ENCODE measurements at regions not wholly inside any gene's neighbourhood (a gene's known extent, or its start where the extent isn't known, plus 50 kb on each side); places are given as distances from the start of the nearest gene placed in this dataset.

DNA sequence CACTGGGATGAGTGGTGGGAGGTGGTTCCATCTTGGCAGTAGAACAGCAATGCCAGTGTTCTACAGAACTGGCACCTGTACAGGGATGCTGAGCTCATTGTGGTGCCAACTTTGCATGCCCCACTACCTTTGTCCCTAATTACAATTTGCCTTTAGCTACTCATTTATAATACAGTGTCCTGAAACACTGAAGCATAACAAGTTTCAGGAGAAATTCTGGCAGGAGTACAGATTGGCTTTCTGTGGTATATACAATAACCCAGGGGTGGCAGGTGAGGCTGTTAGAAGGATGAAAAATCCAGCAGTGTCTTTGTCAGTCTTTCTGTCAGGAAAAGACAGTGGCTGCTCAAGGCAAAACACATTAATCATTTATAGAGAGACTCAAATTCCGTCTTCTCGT, 240.3 kb downstream of the FAM76B start:
- DNase-seq (ENCODE audit: low read depth in 2 of 2), result no peak

GRCh38 chr11:95548416-95548815, 241.2 kb downstream of the FAM76B start:
- DNase-seq (ENCODE audit: low read depth in 2 of 2), result no peak

- DNase-seq (ENCODE audit: low read depth in 2 of 2), result no peak
Observed at GRCh38 chr11:95547976-95548375, 241.6 kb downstream of the FAM76B start.

DNA sequence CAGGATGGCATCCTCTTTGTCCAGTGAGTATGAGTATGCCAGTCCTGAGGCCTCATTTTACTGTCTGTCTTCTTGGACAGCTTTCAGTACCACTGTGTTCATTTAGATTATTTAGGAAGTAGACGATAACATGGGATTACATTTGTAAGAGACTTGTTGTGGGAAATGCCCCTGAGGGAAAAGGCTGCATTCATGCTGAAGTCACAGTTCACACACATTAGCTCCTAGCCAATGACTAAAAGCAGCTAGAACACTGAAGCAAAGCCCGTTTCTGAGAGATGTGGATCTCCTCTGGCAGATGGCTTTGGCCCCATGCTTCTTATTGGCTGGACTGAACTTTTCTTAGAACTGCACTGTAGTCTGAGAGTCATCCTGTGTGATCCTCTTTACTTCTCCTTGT, 242.4 kb downstream of the FAM76B start:
- no peak for DNase-seq (ENCODE audit: low read depth in 2 of 2)

- no peak for DNase-seq (ENCODE audit: low read depth in 2 of 2)
Observed at GRCh38 chr11:95545116-95545875, 244.3 kb downstream of the FAM76B start.

- DNase-seq (ENCODE audit: low read depth in 2 of 2), result no peak
Observed at GRCh38 chr11:95544095-95544856, 245.3 kb downstream of the FAM76B start.

DNA sequence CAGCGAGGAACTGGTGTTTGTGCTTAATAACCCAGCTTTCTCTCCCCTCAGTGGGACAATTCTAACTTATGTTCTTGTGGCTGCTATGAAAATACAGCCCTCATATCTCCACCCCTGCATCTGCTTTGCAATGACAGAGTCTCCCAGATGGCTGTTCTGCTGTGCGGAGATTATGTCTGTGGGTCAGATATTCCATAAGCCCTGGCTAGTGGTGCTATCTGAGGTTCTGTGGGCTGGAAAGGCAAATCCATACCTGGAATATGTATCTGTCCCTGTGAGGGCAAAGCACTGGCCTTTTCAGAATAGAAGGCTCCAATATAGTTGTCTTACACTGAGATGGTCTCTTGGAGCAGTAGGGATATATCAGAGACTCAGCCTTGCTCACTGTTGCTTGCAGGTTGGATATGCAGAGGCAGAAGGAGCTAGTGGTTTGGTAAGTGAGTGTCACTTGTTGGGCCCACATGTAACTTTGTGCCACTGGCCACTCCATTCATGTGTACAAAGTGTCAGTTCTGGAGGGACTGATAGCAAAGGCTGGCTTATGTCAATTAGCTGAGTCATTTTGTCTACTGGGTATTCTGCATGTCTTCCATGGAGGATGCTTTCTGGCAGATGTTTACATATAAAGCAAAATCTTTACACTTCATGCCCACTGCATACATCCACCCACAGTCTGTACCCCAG, 246.6 kb downstream of the FAM76B start:
- no peak for DNase-seq (ENCODE audit: low read depth in 2 of 2)

DNA sequence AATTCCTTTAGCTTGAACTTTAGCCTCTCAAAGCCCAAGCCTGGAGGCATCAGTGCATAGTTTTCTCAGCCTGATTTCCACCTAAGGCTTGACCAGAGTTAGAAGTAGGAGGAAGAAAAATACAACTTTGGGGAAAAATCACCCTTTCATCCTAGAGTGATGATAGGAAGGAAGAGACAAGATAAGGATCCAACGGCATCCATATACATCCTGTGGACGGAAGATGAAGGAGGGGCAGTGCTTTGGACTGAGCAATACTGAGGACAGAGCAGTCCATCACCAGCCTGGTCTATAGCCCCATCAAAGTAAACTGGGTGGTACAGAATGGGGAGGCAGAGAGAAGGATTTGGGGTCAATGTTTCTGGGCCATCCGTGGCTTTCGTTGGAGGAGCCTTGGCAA, 247.9 kb downstream of the FAM76B start:
- DNase-seq (ENCODE audit: low read depth in 2 of 2), result no peak

GRCh38 chr11:95536047-95536690, 253.4 kb downstream of the FAM76B start:
- no peak for DNase-seq (ENCODE audit: low read depth in 2 of 2)

DNA sequence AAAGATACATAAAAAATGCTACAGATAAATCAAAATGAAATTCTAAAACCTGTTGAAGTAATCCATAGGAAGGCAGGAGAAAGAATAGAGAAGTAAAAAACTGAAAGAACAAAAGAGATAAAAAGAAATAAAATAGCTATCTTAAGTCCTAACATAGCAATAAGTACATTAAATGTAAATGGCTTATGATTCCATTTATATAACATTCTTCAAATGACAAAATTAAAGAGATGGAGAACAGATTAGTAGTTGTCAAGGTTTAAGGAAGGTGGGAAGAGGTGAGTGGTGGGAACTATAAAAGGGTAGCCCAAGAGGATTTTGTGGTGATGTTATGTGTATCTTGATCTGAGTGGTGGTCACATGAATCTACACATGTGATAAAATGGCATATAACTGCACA, 254.8 kb downstream of the FAM76B start:
- no peak for DNase-seq (ENCODE audit: low read depth in 2 of 2)

GRCh38 chr11:95534226-95534625, 255.4 kb downstream of the FAM76B start:
- no peak for DNase-seq (ENCODE audit: low read depth in 2 of 2)

DNA sequence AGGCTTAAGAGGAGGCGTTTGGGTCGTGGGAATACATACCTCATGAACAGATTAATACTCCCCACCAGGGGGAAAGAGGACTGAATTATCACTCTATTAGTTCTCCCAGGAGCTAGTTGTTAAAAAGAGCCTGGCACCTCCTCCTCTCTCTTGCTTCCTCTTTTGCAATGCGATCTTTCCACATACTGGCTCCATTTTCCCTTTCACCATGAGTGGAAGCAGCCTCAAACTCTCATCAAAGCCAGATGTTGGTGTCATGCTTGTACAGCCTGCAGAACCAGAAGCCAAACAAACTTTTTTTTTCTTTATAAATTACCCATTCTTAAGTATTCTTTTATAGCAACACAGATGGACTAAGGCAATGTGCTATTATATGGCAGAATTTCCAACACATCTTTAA, 258.5 kb downstream of the FAM76B start:
- DNase-seq (ENCODE audit: low read depth in 2 of 2), result no peak

- no peak for DNase-seq (ENCODE audit: low read depth in 2 of 2)
Observed at GRCh38 chr11:95524314-95525036, 265.1 kb downstream of the FAM76B start.

DNA sequence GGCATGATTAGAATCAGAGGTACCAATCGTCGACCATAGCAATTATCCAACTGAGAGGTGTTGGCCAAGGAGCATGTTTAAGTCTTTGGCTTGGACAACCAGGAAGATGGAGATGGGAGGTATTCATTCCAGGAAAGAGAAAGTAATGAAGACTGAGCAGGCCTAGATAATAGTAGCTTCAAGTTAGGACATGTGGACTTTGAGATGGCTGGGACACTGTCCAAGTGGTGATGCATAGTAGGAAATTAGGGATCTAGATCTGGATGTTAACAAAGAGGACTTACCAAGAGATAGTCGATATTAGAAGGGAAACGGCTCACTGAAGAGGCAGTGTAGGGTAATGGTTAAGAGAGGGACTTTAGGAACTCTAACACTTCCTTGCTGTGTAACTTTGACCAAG, 266.7 kb downstream of the FAM76B start:
- no peak for DNase-seq (ENCODE audit: low read depth in 2 of 2)

DNA sequence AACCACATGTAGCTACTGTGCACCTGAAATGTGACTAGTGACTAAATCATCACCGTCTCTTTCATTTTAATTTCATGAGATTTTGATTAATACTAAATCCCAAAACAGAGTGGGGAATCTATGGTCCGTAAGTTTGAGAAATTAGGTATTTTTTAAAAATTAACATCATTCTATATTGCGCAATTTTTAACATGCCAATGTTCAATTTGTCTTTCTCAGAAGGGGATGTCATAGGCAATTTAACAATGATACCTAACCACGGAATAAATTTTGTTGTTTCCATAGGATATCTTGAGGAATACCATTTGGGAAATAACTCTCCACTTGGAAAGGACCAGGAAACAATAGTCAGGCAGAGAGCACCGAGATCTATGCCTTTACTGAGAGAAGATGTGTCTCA, 267.7 kb downstream of the FAM76B start:
- DNase-seq (ENCODE audit: low read depth in 2 of 2), result no peak

DNA sequence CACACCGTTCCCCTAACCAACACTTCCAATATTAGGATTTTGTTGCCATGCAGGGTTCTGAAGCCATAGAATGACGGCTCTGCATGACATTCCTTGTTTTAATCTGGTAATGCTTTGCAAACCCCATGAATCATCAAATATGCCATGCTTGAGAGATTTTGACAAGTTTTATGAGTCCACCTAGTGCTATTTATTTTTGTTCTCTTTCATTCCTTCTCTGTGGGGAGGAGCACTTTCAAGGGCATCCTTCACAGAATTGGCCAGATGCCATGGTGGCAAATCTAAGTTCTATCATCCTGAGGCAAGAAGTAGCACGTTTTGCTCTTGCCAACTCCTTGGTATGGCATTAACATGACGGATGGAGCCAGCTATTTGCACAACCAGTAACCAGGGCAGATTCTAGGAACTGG, 268.4 kb downstream of the FAM76B start:
- no peak for DNase-seq (ENCODE audit: low read depth in 2 of 2)

DNA sequence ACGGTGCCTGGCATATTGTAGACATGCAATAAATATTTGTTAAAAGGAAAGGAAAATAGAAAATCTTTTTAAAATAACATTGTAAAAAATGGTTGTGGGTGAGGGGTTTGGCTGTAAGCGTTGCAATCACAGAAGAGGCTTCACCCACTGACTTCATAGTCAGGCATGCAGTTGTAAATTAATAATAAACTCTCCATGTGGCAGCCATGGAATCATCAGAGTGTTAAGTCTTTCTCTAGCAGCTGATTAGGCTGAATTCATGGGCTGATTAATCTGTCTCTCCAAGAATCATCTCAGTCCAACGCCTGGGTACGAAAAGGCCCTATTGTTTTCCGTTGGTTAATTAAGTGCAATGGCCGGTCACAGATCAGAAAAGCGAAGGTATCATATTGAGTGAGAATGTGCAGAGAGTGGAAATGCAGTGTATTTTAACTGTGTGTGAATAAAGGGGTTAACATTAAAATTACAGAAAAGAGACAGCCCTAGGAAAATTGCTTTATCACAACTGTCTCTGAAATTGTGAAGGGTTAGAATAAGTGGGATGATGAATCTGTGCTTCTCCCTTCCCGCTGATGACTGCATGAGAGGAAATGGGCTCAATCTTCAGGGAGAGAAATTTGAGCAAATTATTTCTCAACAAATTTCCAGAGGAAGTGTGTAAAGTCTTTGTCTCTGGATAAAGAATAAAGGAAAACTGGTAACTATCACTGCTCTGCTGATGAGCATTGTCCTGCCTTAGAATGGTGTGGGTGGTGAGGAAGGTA, 269.0 kb downstream of the FAM76B start:
- DNase-seq (ENCODE audit: low read depth in 2 of 2), result no peak

DNA sequence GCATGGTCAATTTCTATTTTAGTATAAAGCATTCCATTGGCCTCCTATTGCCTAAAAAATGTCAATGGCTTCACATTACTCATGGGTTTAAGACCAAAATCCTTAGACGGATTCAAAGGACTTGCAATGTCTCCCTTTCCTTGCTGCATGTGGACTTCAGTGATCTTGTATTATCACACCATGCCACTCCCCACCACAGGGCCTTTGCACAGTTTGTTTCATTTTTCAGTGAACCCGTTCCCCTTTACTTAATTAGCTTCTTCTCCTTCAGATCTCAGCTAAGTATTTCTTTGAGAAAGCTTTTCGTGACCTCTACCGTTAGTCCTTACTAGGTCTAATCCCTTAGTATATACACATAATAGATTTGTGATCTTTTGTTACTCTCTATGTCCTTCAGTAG, 269.7 kb downstream of the FAM76B start:
- no peak for DNase-seq (ENCODE audit: low read depth in 2 of 2)

- DNase-seq (ENCODE audit: low read depth in 2 of 2), result no peak
Observed at GRCh38 chr11:95517453-95517852, 272.1 kb downstream of the FAM76B start.

DNA sequence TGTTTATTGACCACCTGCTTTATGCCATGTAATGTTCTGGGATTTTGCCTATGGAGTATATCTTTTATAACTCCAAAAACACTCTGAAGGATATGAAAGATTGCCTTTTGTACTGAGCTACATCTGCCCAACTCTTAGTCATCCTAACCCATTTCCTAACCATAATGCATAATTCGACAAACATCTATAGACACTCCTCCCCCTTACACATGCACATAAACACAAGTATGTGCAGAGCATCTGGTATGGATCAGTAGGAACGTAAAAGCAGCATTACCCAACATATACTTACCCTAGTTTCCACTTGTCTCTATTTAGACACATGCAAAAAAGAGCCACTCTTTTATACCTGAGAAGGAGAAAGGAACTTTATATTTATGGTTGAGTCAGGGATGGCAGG, 272.8 kb downstream of the FAM76B start:
- no peak for DNase-seq (ENCODE audit: low read depth in 2 of 2)

- DNase-seq (ENCODE audit: low read depth in 2 of 2), result no peak
Observed at GRCh38 chr11:95516175-95516574, 273.4 kb downstream of the FAM76B start.

All from stimulated activated CD8-positive, alpha-beta memory T cell treated with anti-CD3 and anti-CD28 coated beads, Interleukin-2, amount 100 ng/mL, for 1 hour (primary cell).